ENCODE measurements at regions not wholly inside any gene's neighbourhood (a gene's known extent, or its start where the extent isn't known, plus 50 kb on each side); places are given as distances from the start of the nearest gene placed in this dataset.
"Not testable (repeated sequence)": the region's sequence is repeated elsewhere in the genome, so short reads cannot be mapped to it uniquely, and the experiment has no call there.

- Histone ChIP-seq H3K9ac (no peak overlapping the region), H3K27me3 (ENCODE audit: control insufficient read depth, insufficient read depth, low read length) (no peaks in the 10 kb centered on the region), H3K4me1 (no peaks in the 10 kb centered on the region), H3K4me2 (ENCODE audit: low read length) (no peak overlapping the region), H3K27ac (no peak overlapping the region), H3K4me3 (ENCODE audit: low read depth, low read length) (no peak overlapping the region), H2AFZ (no peak overlapping the region), H3K36me3 (ENCODE audit: control insufficient read depth, insufficient read depth, low read length) (no peaks in the 10 kb centered on the region), H3K79me2 (peaks cover 11% of the 10 kb centered on the region), H3K9me3 (ENCODE audit: control insufficient read depth, low read length) (no peaks in the 10 kb centered on the region)
- no peak for TF ChIP-seq CTCF (IDR thresholded peaks at IDR 0.05)
These were observed 127.8 kb downstream of the MRPL57 start for GRCh38 chr13:21304256-21304655.

- not testable (repeated sequence) for H3K4me1 ChIP-seq; H3K4me3 ChIP-seq (ENCODE audit: low read depth, low read length)
These were observed 130.0 kb downstream of the MRPL57 start for GRCh38 chr13:21306300-21307073.

GRCh38 chr13:21307158-21307557 is 130.7 kb downstream of the MRPL57 start:
- not testable (repeated sequence) for H3K9me3 ChIP-seq (ENCODE audit: control insufficient read depth, low read length); H3K36me3 ChIP-seq (ENCODE audit: control insufficient read depth, insufficient read depth, low read length); H3K9ac ChIP-seq; H3K4me1 ChIP-seq; H3K4me3 ChIP-seq (ENCODE audit: low read depth, low read length); H3K4me2 ChIP-seq (ENCODE audit: low read length); H3K27ac ChIP-seq; H3K79me2 ChIP-seq; H2AFZ ChIP-seq; H3K27me3 ChIP-seq (ENCODE audit: control insufficient read depth, insufficient read depth, low read length)

More at GRCh38 chr13:21306300-21307073, 130.0 kb downstream of the MRPL57 start:
- not testable (repeated sequence) for H2AFZ ChIP-seq; H3K27ac ChIP-seq; H3K4me2 ChIP-seq (ENCODE audit: low read length); H3K9ac ChIP-seq; H3K27me3 ChIP-seq (ENCODE audit: control insufficient read depth, insufficient read depth, low read length); H3K79me2 ChIP-seq; H3K36me3 ChIP-seq (ENCODE audit: control insufficient read depth, insufficient read depth, low read length); H3K9me3 ChIP-seq (ENCODE audit: control insufficient read depth, low read length)

DNA sequence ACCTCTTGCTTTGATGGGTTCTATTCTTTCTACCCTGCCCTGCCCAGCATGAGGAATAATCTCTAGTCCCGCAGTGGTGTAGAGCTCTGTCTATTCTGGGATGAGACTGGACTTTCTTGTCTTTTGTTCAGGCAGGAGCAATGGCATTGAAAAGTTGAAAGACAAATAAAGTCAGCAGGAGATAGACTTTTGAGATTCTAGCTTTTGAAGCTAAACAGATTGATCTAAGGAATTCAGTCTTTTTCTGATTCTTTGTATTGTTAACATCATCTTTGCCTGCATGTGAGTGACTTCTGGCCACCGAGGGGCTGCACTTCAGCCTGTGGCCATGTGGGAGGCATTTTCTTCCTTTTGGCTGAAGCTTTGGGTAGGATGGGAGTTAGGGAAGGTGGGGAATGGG is 132.4 kb downstream of the MRPL57 start:
- Histone ChIP-seq H3K27me3 (ENCODE audit: control insufficient read depth, insufficient read depth, low read length) (no peaks in the 10 kb centered on the region), H2AFZ (no peak overlapping the region), H3K9ac (no peak overlapping the region), H3K9me3 (ENCODE audit: control insufficient read depth, low read length) (no peaks in the 10 kb centered on the region), H3K4me1 (no peaks in the 10 kb centered on the region), H3K4me2 (ENCODE audit: low read length) (no peak overlapping the region), H3K79me2 (peaks cover 4% of the 10 kb centered on the region), H3K27ac (no peak overlapping the region), H3K4me3 (ENCODE audit: low read depth, low read length) (no peak overlapping the region), H3K36me3 (ENCODE audit: control insufficient read depth, insufficient read depth, low read length) (no peaks in the 10 kb centered on the region)
- TF ChIP-seq CTCF (IDR thresholded peaks at IDR 0.05), result no peak

- Histone ChIP-seq H3K27ac (no peak overlapping the region), H3K4me2 (ENCODE audit: low read length) (no peak overlapping the region), H3K9ac (no peak overlapping the region), H3K36me3 (ENCODE audit: control insufficient read depth, insufficient read depth, low read length) (no peaks in the 10 kb centered on the region), H3K79me2 (peaks cover under 1% of the 10 kb centered on the region), H3K27me3 (ENCODE audit: control insufficient read depth, insufficient read depth, low read length) (no peaks in the 10 kb centered on the region), H2AFZ (no peak overlapping the region), H3K4me1 (no peaks in the 10 kb centered on the region), H3K9me3 (ENCODE audit: control insufficient read depth, low read length) (no peaks in the 10 kb centered on the region), H3K4me3 (ENCODE audit: low read depth, low read length) (no peak overlapping the region)
- TF ChIP-seq CTCF (IDR thresholded peaks at IDR 0.05), result no peak
These were observed 133.2 kb downstream of the MRPL57 start for GRCh38 chr13:21309542-21310172.
